ENCODE measurements at regions not wholly inside any gene's neighbourhood (a gene's known extent, or its start where the extent isn't known, plus 50 kb on each side); places are given as distances from the start of the nearest gene placed in this dataset.

DNA sequence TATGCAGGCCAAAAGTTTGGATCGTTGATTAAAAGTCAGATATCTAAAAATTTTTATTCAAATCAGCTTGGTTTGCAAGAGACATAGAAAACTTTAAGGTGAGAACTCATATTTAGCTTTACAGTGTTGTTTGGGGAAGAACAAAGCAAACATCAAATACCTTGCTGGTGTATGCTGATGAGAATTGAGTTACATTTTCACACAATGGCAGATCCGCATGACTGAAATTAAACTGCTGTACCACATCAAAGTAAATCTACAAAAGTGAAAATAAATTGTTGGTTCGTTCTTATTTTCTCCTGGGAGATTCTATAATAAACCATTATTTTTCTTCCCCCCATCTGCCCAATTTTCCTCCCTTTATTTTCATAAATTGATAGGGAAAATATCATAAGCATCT is 198.2 kb upstream of the PCSK5 start:
- DNase-seq: no peak

DNA sequence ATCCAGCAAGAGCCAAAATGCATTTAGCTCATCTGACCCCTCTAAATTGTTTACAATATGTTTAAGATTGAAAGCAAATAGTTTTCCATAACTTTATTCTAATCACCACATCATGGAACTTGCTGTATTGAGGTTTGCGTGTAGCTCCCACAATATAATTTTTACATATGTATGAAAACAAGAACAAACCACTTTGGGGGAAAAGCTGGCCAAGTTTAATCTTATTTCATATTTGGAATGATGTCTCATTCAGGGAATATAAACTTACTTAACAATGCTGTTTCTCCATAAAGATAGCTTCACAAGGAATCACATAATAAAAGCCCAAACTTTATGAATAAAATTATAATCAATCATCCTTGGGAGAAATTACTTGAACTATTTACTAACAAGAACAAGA is 194.6 kb upstream of the PCSK5 start:
- DNase-seq: no peak

DNA sequence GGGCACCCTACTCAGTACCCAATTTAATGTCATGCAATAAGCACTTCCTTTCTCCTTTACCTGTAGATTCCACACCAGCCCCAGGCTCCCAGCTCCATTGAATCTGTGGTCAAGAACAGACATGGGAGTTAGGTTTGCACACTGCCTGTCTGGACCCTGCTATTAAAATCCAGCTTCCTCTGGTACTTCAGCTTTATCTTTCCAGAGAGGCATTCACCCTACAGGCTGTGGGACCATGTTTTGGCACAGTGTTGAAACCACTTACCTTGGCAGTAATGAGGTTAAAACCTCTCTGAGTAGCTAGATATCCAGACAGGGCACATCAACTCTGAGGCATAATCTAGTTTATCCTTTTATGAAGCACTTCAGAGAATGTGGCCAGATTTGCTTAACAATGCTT is 191.5 kb upstream of the PCSK5 start:
- no peak for DNase-seq

DNA sequence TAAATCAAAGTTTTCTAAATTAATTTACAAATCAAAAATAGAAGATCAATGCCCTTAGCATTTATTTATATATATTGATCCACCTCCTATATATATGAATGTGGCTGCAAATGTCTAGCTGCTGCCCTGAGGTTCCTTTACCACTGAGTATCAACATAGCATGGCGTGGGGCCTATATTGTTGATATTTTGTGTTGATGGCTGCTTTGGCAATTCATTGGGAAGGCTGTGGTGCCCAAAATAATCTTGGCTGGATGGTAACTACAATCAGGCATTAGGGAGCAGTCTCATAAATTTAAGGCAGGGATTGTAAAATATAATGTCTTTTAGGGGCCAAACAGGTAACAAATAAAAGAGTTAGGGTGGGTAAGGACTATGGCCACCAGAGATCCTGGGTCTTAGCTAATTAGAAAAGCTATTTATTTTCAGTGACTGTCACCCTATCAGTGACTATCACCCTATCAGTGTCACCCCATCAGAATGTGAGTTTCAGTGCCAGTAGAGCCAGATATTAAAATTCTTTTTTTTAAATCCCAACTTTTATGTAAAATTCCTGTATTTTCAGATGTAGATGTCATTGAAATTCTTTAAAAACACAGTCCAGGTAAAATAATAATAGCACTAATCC is 190.7 kb upstream of the PCSK5 start:
- no peak for DNase-seq

DNA sequence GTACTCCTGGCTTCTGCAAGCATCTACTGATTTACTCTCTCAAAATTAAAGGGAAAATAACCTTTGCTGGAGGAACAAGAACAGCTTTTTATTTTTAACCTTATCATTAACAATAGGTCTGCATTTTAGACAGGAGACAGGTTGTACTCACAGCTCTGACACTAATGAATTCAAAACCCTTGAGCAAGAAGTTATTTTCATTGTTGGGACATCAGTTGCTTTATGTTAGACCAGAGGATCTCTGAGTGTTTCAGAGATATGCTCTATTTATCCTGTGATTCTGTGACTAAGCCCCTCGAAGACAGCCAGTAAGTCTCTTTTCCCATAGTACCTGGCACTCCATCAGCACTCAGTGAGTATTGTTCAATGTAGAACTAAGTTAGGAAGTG is 190.2 kb upstream of the PCSK5 start:
- no peak for DNase-seq

DNA sequence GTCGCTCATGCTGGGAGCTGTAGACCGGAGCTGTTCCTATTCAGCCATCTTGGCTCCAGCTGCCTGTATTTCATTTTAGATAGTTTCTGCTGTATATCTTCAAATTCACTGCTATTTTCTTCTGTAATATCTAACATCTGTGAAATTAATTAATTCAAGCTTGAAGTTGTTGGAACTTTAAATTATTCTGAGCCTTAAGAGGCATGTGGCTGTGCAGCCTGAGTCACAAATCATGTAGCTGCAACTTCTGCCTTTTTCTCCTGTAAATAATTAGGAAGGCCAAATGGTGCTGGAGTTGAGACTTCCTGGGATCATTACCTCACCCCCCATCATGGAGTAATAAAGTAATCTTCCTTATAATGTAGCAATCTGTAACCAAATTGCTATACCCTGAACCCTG is 183.3 kb upstream of the PCSK5 start:
- no peak for DNase-seq

DNA sequence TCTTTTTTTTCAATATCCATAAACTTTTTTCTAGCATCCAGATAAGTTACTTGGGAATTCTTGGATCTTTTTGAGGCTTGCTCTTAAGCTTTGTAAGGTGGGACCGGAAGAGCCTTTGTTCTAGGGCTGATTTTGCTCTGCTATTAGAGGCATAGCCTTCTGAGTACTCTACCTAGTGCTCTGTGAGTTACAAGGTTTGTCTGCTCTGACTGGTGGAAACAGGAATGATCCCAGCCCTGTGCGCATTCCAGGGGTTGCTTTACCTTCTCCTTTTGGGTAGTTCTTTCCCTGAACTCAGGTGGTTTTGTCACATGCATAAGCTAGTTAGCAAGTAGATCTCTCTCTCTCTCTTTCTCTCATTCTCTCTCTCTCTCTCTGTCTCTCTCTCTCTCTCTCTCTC is 180.8 kb upstream of the PCSK5 start:
- no peak for DNase-seq

DNA sequence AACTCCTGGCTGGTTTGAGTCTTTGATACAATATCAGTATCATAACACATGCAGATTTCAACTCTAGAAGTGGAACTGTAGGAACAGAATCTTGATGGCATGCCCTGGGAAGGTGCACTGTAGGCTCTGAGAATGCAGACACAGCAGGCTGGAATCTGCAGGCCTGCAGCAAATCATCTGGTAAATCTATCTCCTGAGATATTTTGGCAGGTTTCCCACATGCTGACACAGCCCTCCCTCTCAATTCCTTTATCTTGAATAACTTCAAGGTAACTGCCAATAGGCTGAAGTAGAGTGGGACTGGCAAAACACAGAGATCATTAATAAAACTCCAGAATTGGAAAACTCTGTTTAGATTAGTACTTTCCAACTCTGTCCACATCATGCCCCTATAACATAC is 177.8 kb upstream of the PCSK5 start:
- DNase-seq: no peak

DNA sequence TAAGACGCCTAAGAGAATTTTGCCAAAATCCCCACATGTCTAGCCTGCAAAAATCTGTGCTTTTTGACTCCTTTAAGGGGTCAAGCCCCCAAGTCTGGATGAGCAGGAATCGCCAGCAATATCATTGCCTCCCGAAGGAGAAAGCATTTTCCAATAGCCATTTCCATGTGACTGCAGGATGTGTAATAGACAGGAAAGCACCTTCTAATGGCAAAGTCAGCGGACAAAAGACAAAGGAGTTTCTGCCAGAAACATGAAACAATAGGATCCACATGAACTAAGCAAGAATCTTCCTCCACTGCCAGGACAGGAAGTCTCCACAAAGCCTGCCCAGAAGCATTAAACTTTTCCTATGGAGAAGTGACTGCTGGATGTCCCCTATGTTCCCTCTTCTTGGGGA is 177.1 kb upstream of the PCSK5 start:
- no peak for DNase-seq

DNA sequence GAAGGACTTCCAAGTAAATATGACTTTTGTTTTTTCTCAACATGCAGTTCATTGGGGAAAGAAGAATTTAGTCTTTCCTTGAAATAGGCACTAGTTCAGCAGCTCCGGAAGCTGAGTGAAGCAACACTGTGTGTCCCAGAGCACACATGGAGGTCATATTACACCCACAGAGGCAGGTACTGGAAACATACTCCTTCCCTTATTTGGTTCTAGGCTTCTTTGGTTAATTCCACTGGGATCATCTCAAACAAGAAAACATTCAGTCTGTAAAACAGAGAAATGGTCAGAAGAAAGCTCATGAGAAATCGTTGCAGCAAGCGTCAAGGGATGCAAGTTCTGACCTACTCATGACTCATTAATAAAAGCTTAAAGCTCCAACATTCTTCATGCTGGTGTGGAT is 175.1 kb upstream of the PCSK5 start:
- DNase-seq: no peak

DNA sequence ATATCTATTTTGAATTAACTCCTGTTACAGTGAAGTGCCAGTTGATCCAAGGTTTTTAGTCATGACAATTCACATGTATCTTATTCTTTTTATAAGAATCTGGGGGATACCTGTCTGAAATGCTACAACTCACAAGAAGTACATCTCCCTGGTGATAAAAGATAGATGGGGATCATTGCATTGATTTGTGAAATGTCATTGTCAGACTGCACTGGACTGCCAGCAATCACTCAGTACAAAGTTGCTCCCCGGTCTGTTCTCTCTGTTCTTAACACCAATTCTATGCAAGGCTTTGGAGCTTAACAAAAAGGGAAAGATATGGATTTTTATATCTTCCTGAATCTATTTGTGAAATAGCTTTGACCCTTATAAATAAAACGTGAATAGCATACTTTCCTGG is 171.8 kb upstream of the PCSK5 start:
- no peak for DNase-seq

DNA sequence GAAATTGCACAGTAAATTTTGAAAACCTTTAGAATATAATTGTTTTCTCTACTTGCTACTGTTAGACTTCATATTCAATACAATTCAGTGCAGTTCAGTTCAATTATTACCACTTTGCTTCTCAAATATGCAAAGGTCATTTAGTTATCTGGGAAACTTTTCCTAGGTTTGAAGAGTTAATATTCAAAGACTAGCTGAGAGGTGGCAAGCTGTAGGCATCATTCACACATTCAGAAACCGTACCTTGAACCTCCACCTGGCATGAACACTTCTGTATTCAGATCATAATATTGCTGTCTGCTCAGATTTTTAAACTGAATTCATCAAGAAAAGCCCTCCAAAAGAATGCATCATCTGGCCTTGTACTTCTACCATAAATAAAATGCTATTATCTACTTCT is 162.1 kb upstream of the PCSK5 start:
- DNase-seq: no peak

DNA sequence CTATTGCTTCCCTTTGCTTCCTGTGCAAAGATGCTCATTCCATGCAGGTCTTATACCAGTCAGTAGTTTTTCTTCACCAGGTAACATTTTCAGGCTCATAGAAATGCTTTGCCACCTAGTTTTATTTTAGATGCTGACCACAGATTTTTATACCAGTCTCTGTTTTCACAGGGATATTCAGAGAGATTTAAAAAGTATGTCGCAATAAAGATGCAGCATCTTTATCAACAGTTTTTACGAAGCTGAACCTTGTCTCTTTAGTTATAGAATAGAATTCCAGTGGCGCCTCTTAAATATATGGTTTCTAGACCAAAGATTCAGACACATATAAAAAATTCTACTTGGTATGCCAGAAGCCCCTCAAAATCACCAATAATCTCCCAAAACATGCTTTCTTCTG is 155.7 kb upstream of the PCSK5 start:
- DNase-seq: no peak

DNA sequence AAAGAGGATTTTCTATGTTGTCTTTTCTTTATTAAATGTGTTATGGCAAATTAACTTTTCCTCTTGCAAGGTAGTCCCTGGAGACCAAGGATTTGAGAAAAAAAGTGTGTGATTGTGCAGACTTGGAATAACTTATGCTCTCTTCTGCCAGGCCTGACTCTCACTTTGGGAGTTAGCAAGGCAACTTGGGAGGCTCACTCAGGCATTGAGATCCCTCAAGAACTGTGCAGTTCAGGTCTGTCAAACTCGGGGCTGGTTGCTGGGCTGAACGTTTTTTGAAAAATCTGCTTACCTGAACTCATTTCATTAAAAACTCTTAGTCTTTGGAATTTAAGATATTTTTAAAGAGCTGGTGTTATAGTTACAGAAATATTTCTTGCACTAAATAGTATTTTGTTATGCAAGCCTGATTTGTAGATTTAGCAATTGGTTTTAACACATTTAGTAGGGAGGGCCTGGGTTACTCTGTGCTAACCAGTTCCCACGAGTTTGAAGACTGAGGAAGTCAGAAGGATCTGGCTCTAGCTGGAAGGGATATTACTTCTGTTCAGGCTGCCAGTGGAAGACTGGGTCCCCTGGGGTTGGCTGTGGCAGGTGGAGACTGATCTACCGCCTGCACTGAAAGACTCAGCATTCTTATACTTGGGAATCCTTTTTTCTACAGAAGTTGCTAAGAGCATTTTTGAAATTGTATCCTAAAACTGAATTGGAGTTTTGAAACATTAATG is 150.4 kb upstream of the PCSK5 start:
- DNase-seq: no peak

DNA sequence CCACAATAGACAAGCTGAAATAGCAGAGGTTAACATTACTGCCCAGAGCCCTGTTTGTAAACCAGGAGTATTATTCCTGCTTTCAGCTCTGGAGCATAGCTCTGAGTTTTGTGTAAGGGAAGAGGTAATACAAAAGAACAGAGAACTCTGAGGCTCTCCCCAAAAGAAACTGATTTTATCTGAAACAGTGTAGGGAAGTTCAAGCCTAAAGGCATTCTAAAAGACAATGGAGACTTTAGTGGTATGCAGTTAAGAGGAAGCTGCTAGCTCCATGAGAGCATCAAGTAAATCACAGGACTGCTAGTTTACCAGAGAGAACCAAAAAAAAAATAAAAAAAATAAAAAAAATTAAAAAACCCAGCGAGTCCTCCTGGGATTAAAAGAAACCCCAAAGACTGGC is 146.6 kb upstream of the PCSK5 start:
- DNase-seq: no peak

DNA sequence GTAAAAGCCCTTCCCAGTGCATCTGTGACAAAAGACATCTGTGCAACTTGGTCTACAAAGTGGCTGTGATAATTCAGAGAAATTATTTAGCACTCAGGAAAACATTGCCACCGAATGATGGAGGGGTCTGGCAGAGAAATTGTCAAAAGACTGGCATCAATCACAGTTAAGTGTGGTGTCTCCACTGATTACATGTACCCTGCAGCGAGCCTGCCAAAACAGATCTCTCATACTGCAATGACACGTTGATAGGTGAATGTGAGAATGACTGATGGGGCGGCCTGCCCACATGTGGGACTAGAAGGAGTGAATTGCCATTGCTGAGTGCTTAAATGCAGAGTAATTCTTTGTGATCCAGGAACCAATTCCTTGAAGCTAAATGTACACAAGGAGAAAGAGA is 136.4 kb upstream of the PCSK5 start:
- no peak for DNase-seq

DNA sequence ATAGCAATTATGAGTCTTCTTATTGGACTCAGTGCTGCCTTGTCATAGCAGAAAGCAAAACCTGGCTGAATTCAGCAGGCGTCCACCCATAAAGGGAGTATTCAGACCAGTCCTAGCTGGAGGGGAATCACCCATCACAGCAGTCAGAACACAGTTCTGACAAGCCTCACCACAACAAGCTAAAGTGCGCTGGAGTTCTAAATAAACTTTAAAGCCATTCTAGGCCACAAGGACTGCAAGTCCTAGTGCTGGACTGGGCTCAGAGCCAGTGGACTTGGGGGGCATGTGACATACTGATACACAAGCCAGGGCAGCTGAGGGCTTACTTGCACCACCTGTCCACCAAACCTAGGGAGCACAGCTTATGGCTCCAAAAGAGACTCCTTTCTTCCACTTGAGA is 115.3 kb upstream of the PCSK5 start:
- no peak for DNase-seq

DNA sequence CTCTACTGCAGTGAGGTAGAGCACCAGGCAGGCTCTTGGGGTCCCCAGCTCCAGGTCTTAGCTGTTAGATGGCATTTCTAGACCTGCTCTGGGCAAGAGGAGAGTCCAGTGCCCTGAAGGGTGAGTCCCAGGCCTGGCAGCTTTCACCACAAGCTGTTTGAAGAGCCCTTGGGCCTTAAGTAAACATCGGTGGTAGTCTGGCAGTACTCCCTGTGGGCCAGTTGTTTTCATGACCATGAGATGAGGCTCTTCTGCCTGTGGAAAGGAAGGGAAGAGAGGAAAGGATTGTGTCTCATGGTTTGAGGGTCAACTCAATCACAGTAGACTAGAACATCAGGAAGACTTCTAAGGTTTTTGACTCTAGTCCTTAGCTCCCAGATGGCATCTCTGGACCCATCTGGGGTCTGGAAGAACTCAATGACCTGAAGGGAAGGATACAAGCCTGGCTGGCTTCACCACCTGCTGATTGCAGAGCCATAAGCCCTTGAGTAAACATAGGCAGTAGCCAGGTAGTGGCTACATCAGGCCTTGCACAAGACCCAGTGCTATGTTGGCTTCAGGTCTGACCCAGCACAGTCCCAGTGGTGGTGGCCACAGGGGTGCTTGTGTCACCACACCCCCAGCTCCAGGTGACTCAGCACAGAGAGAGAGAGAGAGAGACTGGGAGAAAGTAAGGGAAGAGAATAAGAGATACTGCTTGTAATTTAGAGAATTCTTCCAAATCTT is 114.3 kb upstream of the PCSK5 start:
- no peak for DNase-seq

DNA sequence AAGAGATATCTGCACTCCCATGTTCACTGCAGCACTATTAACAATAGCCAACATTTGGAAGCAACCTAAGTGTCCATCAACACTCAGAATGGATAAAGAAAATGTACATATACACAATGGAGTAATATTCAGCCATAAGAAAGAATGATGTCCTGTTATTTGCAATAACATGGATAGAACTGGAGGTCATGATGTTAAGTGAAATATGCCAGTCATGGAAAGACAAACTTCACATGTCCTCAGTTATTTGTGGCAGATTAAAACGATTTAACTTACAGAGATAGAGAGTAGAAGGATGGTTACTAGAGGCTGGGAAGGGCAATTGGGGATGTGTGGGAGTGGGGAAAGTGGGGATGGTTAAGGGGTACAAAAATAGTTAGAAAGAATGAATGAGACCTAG is 110.3 kb upstream of the PCSK5 start:
- DNase-seq: no peak

DNA sequence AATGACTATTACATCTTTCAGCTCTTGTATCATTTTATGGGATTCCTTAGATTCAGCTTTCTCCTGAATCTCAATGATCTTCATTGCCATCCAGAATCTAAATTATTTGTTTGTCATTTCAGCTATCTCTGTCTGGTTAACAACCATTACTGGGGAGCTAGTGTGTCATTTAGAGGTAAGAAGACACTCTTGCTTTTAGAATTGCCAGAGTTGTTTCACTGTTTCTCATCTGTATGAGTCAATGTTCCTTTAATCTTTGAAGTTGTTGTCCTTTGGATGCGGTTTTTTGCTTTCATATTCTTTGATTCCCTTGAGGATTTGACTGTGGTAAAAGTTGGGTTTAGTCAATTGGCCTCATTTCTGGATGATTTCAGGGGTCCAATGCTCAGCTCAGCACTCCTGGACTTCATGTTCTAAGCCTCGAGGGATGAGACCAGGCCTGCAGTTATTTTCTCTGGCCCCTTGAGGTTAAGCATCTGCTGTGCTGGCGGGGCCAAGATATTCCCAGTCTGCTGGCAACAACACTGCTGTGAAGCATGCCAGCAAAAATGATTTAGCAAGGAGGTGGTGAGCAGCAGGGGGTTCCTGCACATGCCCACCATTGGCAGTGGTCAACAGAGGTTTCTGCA is 102.4 kb upstream of the PCSK5 start:
- DNase-seq: no peak

DNA sequence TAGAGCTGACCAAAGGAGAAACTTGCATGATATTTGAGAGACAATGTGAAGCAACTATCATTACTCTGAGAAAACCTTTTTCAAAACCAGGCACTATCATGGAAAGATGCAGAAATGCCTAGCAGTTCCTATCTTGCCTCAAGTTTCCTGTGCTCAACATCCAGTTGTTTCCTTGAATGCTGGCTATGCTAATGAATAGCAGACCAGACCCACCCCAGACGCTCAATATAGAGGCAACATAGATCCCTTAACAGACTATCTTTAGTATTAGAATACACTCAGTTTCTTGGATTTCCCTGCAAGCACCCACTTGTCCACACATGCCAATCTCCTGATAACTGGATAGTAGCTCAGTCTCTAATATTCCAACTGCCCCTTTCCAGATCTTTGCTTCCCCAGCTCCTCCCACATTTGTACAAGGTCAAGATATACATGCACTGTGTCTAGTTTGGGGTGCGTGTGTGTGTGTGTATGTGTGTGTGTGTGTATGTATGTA is 93.3 kb upstream of the PCSK5 start:
- DNase-seq: no peak

DNA sequence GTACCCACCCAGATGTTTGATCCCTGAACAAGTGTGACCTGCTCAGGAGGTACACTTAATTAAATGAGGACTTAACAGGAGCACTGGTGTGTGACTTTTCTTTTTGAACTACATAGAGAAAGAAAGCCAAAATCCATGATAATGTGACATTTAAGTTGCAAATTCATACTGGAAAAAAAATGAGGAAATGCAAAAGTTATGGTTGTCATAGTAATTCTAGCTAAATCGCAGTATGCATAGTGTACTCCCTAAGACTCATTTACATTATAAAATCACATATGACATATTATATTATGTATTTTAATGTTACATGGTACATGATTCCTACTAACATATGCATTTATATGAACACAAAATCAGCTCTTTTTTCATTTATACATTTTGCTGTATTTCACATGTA is 92.0 kb upstream of the PCSK5 start:
- no peak for DNase-seq

DNA sequence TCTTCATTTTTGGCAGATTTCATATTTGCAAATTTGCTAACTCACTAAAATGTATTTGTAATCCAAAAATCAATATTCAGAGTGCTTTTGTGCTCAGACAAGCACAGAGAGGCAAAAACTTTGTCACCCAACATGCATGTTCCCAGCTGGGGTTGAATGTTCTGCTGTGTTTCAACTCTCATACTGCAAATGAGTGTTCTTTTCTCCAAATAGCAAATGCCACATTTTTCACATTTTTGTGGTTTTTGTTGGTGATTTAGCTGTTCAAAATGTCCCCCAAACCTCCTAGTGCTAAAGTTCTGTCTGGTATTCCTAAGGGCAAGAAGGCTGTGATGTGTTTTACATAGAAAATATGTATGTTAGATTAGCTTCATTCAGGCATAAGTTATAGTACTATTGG is 87.3 kb upstream of the PCSK5 start:
- no peak for DNase-seq

DNA sequence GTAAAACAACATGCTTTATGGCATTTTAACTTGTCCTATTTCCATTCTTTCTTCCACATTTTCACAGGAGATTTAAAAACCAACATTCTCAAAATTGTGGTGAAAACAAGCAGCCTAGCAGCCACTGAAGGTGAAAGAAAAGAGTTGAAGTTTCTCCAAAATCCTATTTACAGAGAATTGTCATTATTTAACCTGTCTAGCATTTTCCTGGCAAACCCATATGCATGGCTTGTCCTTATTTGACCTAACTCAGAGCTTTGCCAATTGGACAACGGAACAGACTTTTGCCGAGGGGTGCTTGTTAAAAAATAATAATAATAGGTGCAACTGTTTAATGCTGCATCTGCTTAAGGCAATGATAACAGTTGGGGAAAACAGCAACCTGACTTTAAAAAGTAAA is 80.4 kb upstream of the PCSK5 start:
- DNase-seq: no peak
